HEK293T (cell line): ENCODE measurements at regions not wholly inside any gene's neighbourhood (a gene's known extent, or its start where the extent isn't known, plus 50 kb on each side); places are given as distances from the start of the nearest gene placed in this dataset.

Source experiments
- ARNT ChIP-seq: fragments of 450-650 bp; IDR thresholded peaks from 2 replicates; pipeline ENCODE4 v1.6.1; 2017; ENCODE audit warnings: mild to moderate bottlenecking
- BHLHE40 ChIP-seq: fragments of 450-650 bp; IDR thresholded peaks from 2 replicates; pipeline ENCODE4 v1.6.1; 2016; ENCODE audit warnings: mild to moderate bottlenecking, moderate library complexity, borderline replicate concordance
- ELF4 ChIP-seq: fragments of 450-650 bp; IDR thresholded peaks from 2 replicates; pipeline ENCODE4 v1.6.1; 2017; ENCODE audit warnings: antibody characterized with exemption
- FOXA1 ChIP-seq: fragments of 450-650 bp; IDR thresholded peaks from 2 replicates; pipeline ENCODE4 v1.6.1; 2016; ENCODE audit warnings: mild to moderate bottlenecking
- FOXK2 ChIP-seq: fragments of 450-650 bp; IDR thresholded peaks from 2 replicates; pipeline ENCODE4 v1.6.1; 2016; ENCODE audit warnings: mild to moderate bottlenecking
- FOXM1 ChIP-seq: fragments of 450-650 bp; IDR thresholded peaks from 2 replicates; pipeline ENCODE4 v1.6.1; 2017; ENCODE audit warnings: mild to moderate bottlenecking, borderline replicate concordance
- HDGF ChIP-seq: fragments of 450-650 bp; IDR thresholded peaks from 2 replicates; pipeline ENCODE4 v1.6.1; 2017; ENCODE audit warnings: antibody characterized with exemption, borderline replicate concordance
- L3MBTL2 ChIP-seq: fragments of 450-650 bp; conservative IDR thresholded peaks from 2 replicates; pipeline ENCODE4 v1.6.1; 2016; ENCODE audit warnings: mild to moderate bottlenecking
- SP1 ChIP-seq: fragments of 450-650 bp; IDR thresholded peaks from 2 replicates; pipeline ENCODE4 v1.6.1; 2017
- SUZ12 ChIP-seq: fragments of 450-650 bp; IDR thresholded peaks from 2 replicates; pipeline ENCODE4 v1.6.1; 2016; ENCODE audit warnings: mild to moderate bottlenecking
- TARDBP ChIP-seq: fragments of 450-650 bp; IDR thresholded peaks from 2 replicates; pipeline ENCODE4 v1.6.1; 2016
- TF ChIP-seq, protein P1 (sequence below): fragments of 450-650 bp; IDR thresholded peaks from 2 replicates; pipeline ENCODE4 v1.6.1; 2016

DNA sequence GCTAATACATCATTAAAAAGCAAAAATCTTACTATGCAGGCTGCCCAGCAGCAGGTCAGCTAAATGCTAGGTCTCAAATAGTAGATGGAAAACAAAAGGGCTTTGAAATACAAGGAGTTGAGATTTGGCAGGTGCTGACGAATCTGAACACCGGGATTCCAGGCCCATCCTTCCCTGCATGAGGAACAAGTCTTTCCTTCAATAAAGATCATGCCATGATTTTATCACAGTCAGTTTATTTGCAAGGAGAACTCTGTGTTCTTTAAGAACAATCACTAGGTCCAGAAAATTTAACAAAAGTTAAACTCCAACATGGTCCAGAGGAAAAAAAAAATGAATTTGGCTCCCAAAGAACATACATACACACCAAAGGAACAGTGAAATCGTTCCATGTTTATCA lies 551.4 kb downstream of the SLITRK6 start:
- TF ChIP-seq FOXA1 (no peak), SP1 (no peak), HDGF (no peak), FOXM1 (no peak), BHLHE40 (no peak), FOXK2 (no peak), TARDBP (no peak), ELF4 (no peak), L3MBTL2 (no peak), SUZ12 (no peak), ARNT (no peak)
- TF ChIP-seq, protein P1, sequence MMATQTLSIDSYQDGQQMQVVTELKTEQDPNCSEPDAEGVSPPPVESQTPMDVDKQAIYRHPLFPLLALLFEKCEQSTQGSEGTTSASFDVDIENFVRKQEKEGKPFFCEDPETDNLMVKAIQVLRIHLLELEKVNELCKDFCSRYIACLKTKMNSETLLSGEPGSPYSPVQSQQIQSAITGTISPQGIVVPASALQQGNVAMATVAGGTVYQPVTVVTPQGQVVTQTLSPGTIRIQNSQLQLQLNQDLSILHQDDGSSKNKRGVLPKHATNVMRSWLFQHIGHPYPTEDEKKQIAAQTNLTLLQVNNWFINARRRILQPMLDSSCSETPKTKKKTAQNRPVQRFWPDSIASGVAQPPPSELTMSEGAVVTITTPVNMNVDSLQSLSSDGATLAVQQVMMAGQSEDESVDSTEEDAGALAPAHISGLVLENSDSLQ = no peak
